ENCODE measurements at regions not wholly inside any gene's neighbourhood (a gene's known extent, or its start where the extent isn't known, plus 50 kb on each side); places are given as distances from the start of the nearest gene placed in this dataset.

DNA sequence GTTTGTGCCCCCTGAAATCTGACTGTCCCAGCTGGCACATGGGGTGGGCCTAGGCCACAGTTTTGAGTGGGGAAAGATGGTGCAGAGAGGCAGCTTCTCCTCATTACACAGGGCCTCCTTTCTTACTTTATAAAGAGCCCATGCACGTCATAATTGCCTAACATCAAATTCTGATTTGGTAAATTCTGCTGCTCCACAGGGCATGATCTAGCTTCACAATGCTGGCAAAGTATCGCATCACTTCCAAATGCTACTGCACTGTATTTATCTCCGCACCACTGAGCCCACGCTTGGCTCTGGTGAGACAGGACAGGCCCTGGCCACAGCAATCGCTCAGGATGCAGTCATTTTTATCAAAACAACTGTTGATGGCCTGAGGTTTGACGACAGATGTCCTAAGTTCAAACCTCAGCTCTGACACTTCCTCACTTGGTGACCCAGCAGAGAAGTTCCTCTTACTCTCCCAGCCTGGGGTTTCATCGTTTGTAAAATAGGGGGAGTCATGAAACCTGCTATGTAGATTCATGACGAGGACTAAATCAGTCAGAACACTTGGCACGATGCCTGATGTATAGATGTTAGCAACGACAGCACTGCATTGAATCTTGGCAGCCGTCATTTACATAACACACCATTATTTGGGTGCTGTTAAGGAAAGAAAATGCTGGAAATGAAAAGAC, 187.9 kb downstream of the TTLL2 start:
- no peaks in the 10 kb centered on the region for H3K79me2 ChIP-seq (ENCODE audit: low read length)
- H4K20me1 ChIP-seq (ENCODE audit: insufficient read depth, low read depth, low read length) = no peaks in the 10 kb centered on the region
- no peak overlapping the region for H3K27ac ChIP-seq (ENCODE audit: low read length)
- H3K4me2 ChIP-seq (ENCODE audit: low read depth, low read length, poor library complexity, severe bottlenecking) = no peak overlapping the region
- no peak for DNase-seq
- no peaks in the 10 kb centered on the region for H3K4me1 ChIP-seq (ENCODE audit: low read length)
- H3K36me3 ChIP-seq (ENCODE audit: insufficient read depth, low read length) = no peaks in the 10 kb centered on the region
- no peaks in the 10 kb centered on the region for H3K9me3 ChIP-seq (ENCODE audit: low read length)
- H3K27me3 ChIP-seq (ENCODE audit: low read length) = no peaks in the 10 kb centered on the region
- H3K9ac ChIP-seq (ENCODE audit: low read length) = no peak overlapping the region
- H3K4me3 ChIP-seq (ENCODE audit: low read length) = no peak overlapping the region
- no peaks in the 10 kb centered on the region for H3K9me2 ChIP-seq (replicated peaks; ENCODE audit: insufficient read depth, low read length)
- H2AFZ ChIP-seq (ENCODE audit: low read length) = no peak overlapping the region

DNA sequence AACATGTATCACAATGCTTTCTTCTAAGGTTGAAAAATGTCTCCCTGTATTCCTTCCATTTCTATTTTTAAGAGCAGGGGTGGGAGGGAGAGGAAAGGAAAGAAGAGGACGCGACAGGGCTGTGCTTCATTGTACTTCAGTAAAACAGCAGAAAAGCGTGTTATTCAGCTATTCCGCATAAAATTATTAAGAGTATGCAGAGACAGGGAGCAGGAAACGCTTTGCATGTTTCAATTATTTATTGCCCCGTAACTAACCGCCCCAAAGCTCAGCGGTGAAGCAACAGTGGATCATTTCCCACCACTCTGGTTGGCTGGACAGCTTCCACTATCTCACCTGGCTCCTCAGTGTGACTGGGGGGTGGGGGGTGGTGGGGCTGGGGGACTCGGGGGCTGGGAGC, 188.9 kb downstream of the TTLL2 start:
- Histone ChIP-seq H3K9ac (ENCODE audit: low read length) (no peak overlapping the region), H3K9me3 (ENCODE audit: low read length) (no peaks in the 10 kb centered on the region), H3K4me3 (ENCODE audit: low read length) (no peak overlapping the region), H3K4me1 (ENCODE audit: low read length) (no peaks in the 10 kb centered on the region), H3K4me2 (ENCODE audit: low read depth, low read length, poor library complexity, severe bottlenecking) (no peak overlapping the region), H3K27ac (ENCODE audit: low read length) (no peak overlapping the region), H3K79me2 (ENCODE audit: low read length) (no peaks in the 10 kb centered on the region), H2AFZ (ENCODE audit: low read length) (no peak overlapping the region), H3K36me3 (ENCODE audit: insufficient read depth, low read length) (no peaks in the 10 kb centered on the region), H3K9me2 (replicated peaks; ENCODE audit: insufficient read depth, low read length) (no peaks in the 10 kb centered on the region), H4K20me1 (ENCODE audit: insufficient read depth, low read depth, low read length) (no peaks in the 10 kb centered on the region), H3K27me3 (ENCODE audit: low read length) (no peaks in the 10 kb centered on the region)
- DNase-seq = no peak

DNA sequence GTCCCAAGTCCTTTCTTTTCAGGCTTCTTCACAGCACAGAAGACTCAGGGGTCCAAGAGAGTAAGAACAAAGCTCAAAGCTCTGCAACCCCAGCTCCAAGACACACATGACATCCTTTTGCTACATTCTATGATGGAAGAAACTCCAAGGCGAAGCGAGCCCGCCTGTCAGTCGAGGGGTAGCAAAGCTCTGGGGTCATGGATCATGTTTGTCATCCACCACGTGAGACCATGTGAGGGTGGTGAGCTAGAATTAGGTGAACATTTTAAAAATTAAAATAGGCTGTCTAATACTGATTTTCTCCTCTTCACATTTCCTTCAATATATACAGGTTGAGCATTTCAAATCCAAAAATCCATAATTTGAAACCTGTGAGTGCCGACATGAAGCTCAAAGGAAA, 189.6 kb downstream of the TTLL2 start:
- no peak for DNase-seq
- no peaks in the 10 kb centered on the region for H3K27me3 ChIP-seq (ENCODE audit: low read length)

GRCh38 chr6:167515873-167516507, 191.1 kb downstream of the TTLL2 start:
- no peak for DNase-seq
- Histone ChIP-seq H3K27me3 (ENCODE audit: low read length) (no peaks in the 10 kb centered on the region), H3K4me1 (ENCODE audit: low read length) (no peaks in the 10 kb centered on the region), H3K9me3 (ENCODE audit: low read length) (no peaks in the 10 kb centered on the region), H3K36me3 (ENCODE audit: insufficient read depth, low read length) (no peaks in the 10 kb centered on the region), H3K9me2 (replicated peaks; ENCODE audit: insufficient read depth, low read length) (no peaks in the 10 kb centered on the region), H3K4me2 (ENCODE audit: low read depth, low read length, poor library complexity, severe bottlenecking) (no peak overlapping the region), H2AFZ (ENCODE audit: low read length) (no peak overlapping the region), H3K27ac (ENCODE audit: low read length) (no peak overlapping the region), H4K20me1 (ENCODE audit: insufficient read depth, low read depth, low read length) (no peaks in the 10 kb centered on the region), H3K79me2 (ENCODE audit: low read length) (no peaks in the 10 kb centered on the region), H3K4me3 (ENCODE audit: low read length) (no peak overlapping the region), H3K9ac (ENCODE audit: low read length) (no peak overlapping the region)

More for the DNA sequence above, 189.6 kb downstream of the TTLL2 start:
- Histone ChIP-seq H3K4me2 (ENCODE audit: low read depth, low read length, poor library complexity, severe bottlenecking) (no peak overlapping the region), H3K9ac (ENCODE audit: low read length) (no peak overlapping the region), H3K27ac (ENCODE audit: low read length) (no peak overlapping the region), H3K36me3 (ENCODE audit: insufficient read depth, low read length) (no peaks in the 10 kb centered on the region), H3K9me3 (ENCODE audit: low read length) (no peaks in the 10 kb centered on the region), H3K9me2 (replicated peaks; ENCODE audit: insufficient read depth, low read length) (no peaks in the 10 kb centered on the region), H3K79me2 (ENCODE audit: low read length) (no peaks in the 10 kb centered on the region), H2AFZ (ENCODE audit: low read length) (no peak overlapping the region), H3K4me3 (ENCODE audit: low read length) (no peak overlapping the region), H4K20me1 (ENCODE audit: insufficient read depth, low read depth, low read length) (no peaks in the 10 kb centered on the region), H3K4me1 (ENCODE audit: low read length) (no peaks in the 10 kb centered on the region)

DNA sequence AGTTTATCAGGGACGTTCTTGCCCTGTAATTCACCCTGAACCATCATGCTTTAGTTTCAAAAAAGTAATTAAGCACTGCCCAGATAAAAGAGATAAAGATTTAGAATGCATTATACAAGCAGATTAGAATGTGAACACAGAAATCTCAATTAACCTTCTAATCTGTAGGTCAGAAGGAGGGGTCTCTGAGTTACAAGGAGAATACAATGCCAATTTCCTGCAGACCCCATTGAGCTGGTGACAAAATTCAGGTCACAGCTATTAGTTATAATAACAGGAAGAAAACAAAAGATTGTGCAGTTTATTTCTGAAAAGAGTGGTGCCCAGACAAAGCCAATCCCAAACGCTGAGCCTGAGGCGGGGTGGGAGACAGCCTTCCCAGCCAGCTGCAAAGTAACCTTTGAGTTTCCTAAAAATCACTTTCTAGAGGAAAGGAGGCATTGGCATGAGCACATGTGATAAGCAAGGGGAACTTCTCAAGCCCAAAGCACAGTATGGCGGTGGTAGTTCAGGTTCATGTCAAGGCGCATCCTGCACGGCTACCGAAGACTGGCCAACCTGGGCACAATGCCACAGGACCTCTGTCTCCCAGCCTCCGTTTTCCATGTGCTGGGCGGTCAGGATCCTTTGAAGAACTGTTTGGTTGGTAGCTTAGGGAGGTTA, 192.5 kb downstream of the TTLL2 start:
- Histone ChIP-seq H3K9me2 (replicated peaks; ENCODE audit: insufficient read depth, low read length) (no peaks in the 10 kb centered on the region), H3K36me3 (ENCODE audit: insufficient read depth, low read length) (no peaks in the 10 kb centered on the region), H3K4me3 (ENCODE audit: low read length) (no peak overlapping the region), H3K27me3 (ENCODE audit: low read length) (no peaks in the 10 kb centered on the region), H3K9ac (ENCODE audit: low read length) (no peak overlapping the region), H3K4me2 (ENCODE audit: low read depth, low read length, poor library complexity, severe bottlenecking) (no peak overlapping the region), H3K4me1 (ENCODE audit: low read length) (no peaks in the 10 kb centered on the region), H2AFZ (ENCODE audit: low read length) (no peak overlapping the region), H3K27ac (ENCODE audit: low read length) (no peak overlapping the region), H4K20me1 (ENCODE audit: insufficient read depth, low read depth, low read length) (no peaks in the 10 kb centered on the region), H3K79me2 (ENCODE audit: low read length) (no peaks in the 10 kb centered on the region), H3K9me3 (ENCODE audit: low read length) (no peaks in the 10 kb centered on the region)
- DNase-seq = no peak

DNA sequence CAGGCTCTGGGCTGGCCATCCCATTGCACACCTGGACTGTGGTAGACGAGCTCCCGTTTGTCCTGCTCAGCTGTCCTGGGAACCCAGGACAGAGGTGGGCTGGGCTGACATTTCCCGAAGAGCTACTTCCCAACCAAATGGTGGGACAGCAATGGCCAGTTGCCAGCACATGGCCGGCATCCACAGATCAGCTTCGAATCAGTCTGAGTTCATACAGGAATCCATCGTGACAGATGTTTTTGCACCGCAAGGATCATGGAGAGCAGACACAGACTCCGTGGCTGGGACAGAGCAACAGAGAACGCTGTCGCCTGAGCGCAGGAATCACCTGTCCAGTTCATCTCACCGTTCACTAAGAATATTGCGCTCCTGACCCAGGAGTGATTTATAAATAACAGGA, 198.5 kb downstream of the TTLL2 start:
- no peak for DNase-seq
- H3K36me3 ChIP-seq (ENCODE audit: insufficient read depth, low read length) = no peaks in the 10 kb centered on the region
- no peaks in the 10 kb centered on the region for H4K20me1 ChIP-seq (ENCODE audit: insufficient read depth, low read depth, low read length)
- no peak overlapping the region for H3K4me2 ChIP-seq (ENCODE audit: low read depth, low read length, poor library complexity, severe bottlenecking)
- H3K9me2 ChIP-seq (replicated peaks; ENCODE audit: insufficient read depth, low read length) = no peaks in the 10 kb centered on the region
- no peaks in the 10 kb centered on the region for H3K4me1 ChIP-seq (ENCODE audit: low read length)
- H2AFZ ChIP-seq (ENCODE audit: low read length) = no peak overlapping the region
- H3K27me3 ChIP-seq (ENCODE audit: low read length) = no peaks in the 10 kb centered on the region
- no peaks in the 10 kb centered on the region for H3K9me3 ChIP-seq (ENCODE audit: low read length)
- no peak overlapping the region for H3K4me3 ChIP-seq (ENCODE audit: low read length)
- no peaks in the 10 kb centered on the region for H3K79me2 ChIP-seq (ENCODE audit: low read length)
- H3K27ac ChIP-seq (ENCODE audit: low read length) = no peak overlapping the region
- no peak overlapping the region for H3K9ac ChIP-seq (ENCODE audit: low read length)

DNA sequence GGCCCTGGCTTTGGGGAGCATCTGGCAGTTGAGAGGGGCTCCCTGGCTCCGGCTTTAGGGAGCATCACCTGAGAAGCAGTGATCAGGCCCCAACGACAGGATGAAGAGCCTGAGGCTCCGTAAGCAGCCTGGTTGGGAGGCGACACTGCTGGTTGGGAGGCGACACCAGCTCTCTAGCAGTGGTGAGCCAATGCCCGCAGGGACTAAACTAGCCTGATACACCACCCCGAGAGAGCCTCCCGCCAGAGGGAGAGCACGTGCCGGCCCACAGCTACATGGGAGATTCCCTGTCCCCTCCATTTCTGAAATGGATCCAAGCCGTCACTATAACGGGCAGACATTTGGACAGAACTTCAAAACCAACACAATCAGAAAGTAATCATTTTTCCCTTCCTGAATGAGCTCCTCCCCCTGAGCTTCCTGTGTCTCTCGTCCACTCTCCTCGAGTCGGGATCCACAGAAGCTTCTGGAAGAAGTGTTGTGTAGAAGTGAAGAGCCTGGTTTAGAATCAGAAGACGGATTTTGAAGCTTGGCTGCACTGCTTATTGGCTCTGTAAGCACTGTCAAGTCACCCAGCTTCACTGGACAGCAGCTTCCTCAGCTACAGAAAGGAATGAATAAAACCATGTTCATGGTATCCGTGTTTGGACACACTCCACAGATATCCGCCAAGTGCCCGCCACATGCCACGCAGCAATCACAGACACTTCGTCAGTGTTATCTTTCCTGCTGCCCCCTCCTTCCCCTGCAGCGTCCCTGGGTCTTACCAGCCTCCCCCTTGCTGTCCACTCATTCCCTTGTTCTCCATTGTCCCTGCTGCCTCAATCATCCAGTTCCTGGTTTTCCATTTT, 199.6 kb downstream of the TTLL2 start:
- H3K9ac ChIP-seq (ENCODE audit: low read length) = no peak overlapping the region
- DNase-seq = no peak
- no peak overlapping the region for H3K4me3 ChIP-seq (ENCODE audit: low read length)
- no peaks in the 10 kb centered on the region for H3K36me3 ChIP-seq (ENCODE audit: insufficient read depth, low read length)
- H3K9me3 ChIP-seq (ENCODE audit: low read length) = no peaks in the 10 kb centered on the region
- H3K4me2 ChIP-seq (ENCODE audit: low read depth, low read length, poor library complexity, severe bottlenecking) = no peak overlapping the region
- no peaks in the 10 kb centered on the region for H4K20me1 ChIP-seq (ENCODE audit: insufficient read depth, low read depth, low read length)
- H3K9me2 ChIP-seq (replicated peaks; ENCODE audit: insufficient read depth, low read length) = no peaks in the 10 kb centered on the region
- no peaks in the 10 kb centered on the region for H3K27me3 ChIP-seq (ENCODE audit: low read length)
- H3K79me2 ChIP-seq (ENCODE audit: low read length) = no peaks in the 10 kb centered on the region
- no peak overlapping the region for H2AFZ ChIP-seq (ENCODE audit: low read length)
- no peak overlapping the region for H3K27ac ChIP-seq (ENCODE audit: low read length)
- H3K4me1 ChIP-seq (ENCODE audit: low read length) = no peaks in the 10 kb centered on the region

- no peaks in the 10 kb centered on the region for H3K79me2 ChIP-seq (ENCODE audit: low read length)
Observed at GRCh38 chr6:167525774-167526173, 200.9 kb downstream of the TTLL2 start.

More at GRCh38 chr6:167525774-167526173, 200.9 kb downstream of the TTLL2 start:
- Histone ChIP-seq H3K4me1 (ENCODE audit: low read length) (no peaks in the 10 kb centered on the region), H3K27ac (ENCODE audit: low read length) (no peak overlapping the region), H2AFZ (ENCODE audit: low read length) (no peak overlapping the region), H3K4me2 (ENCODE audit: low read depth, low read length, poor library complexity, severe bottlenecking) (no peak overlapping the region), H4K20me1 (ENCODE audit: insufficient read depth, low read depth, low read length) (no peaks in the 10 kb centered on the region), H3K36me3 (ENCODE audit: insufficient read depth, low read length) (no peaks in the 10 kb centered on the region), H3K27me3 (ENCODE audit: low read length) (no peaks in the 10 kb centered on the region), H3K9me2 (replicated peaks; ENCODE audit: insufficient read depth, low read length) (no peaks in the 10 kb centered on the region), H3K9me3 (ENCODE audit: low read length) (no peaks in the 10 kb centered on the region), H3K4me3 (ENCODE audit: low read length) (no peak overlapping the region), H3K9ac (ENCODE audit: low read length) (no peak overlapping the region)
- no peak for DNase-seq

Measured in Karpas-422 (cell line).